Esophagus muscularis mucosa (tissue), 4 donors: ENCODE measurements at regions not wholly inside any gene's neighbourhood (a gene's known extent, or its start where the extent isn't known, plus 50 kb on each side); places are given as distances from the start of the nearest gene placed in this dataset.

Experiments used
- DNase-seq: peaks from one replicate; pipeline ENCODE4 v3.0.0-alpha.2; 2017; ENCODE audit errors: extremely low spot score
- H3K27ac ChIP-seq, 4 donors: fragments of 200-600 bp; sonication (generic); replicated peaks in 1 of 4; 1 replicate in 3 of 4; 2 replicates in 1 of 4; pipeline ENCODE4 v1.5.1; 2016 to 2019; ENCODE audit warnings: mild to moderate bottlenecking in 1 of 4
- H3K27me3 ChIP-seq, 4 donors: fragments of 200-600 bp; sonication (generic); one replicate each; pipeline versions ENCODE4 v1.5.1 to v1.6.0; 2016 to 2019
- H3K36me3 ChIP-seq, 4 donors: fragments of 200-600 bp; sonication (generic); one replicate each; pipeline ENCODE4 v1.5.1; 2016 to 2019
- H3K4me1 ChIP-seq, 4 donors: fragments of 200-600 bp; sonication (generic); one replicate each; pipeline ENCODE4 v1.5.1; 2016 to 2019
- H3K4me3 ChIP-seq, 4 donors: fragments of 200-600 bp; sonication (generic); 1 replicate in 2 of 4; 2 replicates in 2 of 4; pipeline ENCODE4 v1.5.1; 2016 to 2019; ENCODE audit warnings: mild to moderate bottlenecking in 4 of 4, moderate library complexity in 1 of 4
- H3K9me3 ChIP-seq, 4 donors: fragments of 200-600 bp; sonication (generic); 1 replicate in 3 of 4; 2 replicates in 1 of 4; pipeline ENCODE4 v1.5.1; 2016 to 2019
- EP300 ChIP-seq: sonication (generic); formaldehyde crosslinking; IDR thresholded peaks from one replicate; pipeline ENCODE4 v1.6.1; 2017; ENCODE audit warnings: antibody characterized with exemption
- POLR2A ChIP-seq: fragments of 450-650 bp; IDR thresholded peaks from one replicate; pipeline ENCODE4 v1.6.1; 2017; ENCODE audit warnings: antibody characterized with exemption, moderate library complexity, mild to moderate bottlenecking, low read depth
- POLR2AphosphoS5 ChIP-seq, 2 donors: sonication (generic); formaldehyde crosslinking; IDR thresholded peaks; one replicate each; pipeline ENCODE4 v1.6.1; 2017; ENCODE audit warnings: antibody characterized with exemption in 2 of 2
- WGBS: methylation state at CpG from one replicate; pipeline ENCODE4 v1.1.5; 2018; 5-methylcytosine and 5-hydroxymethylcytosine counted together
- intact Hi-C: fragments of 100-400 bp; cut with DNase I; formaldehyde crosslinking; loops from one replicate; pipeline ENCODE4 v1.15.1; 2023
- TF ChIP-seq, protein P1 (sequence below), 3 experiments: fragments of 200-600 bp in 2 of 3; fragments of 450-650 bp in 1 of 3; sonication (generic) in 2 of 3; IDR thresholded peaks; one replicate each; pipeline ENCODE4 v1.5.1; 2017 to 2019; ENCODE audit warnings: antibody characterized with exemption in 3 of 3, mild to moderate bottlenecking in 2 of 3, moderate library complexity in 1 of 3

DNA sequence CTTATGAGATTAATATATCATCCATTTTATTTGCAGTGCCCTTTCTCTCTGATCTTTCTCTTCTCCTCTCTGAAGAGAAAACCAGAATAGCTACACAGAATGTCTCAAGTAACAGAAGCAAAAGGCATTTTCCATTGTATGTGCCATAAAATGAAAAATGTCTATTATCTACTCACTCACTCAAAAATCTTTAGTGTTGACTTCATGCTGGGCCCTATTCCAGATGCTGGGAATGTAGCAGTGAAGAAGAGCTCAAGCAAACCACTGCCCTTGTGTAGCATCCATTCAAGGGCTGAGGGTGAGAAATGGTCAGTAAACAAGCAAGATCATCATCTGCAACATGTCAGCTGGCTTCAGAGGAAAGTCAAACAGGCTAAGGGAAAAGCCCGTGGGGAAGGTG is 427.7 kb downstream of the METTL4 start:
- intact Hi-C loops, result no loop called here
- H3K27me3 ChIP-seq, result no peaks in the 10 kb centered on the region
- peaks cover 0 to 4% (median 0%) of the 10 kb centered on the region in 4 donors for H3K9me3 ChIP-seq
- DNase-seq, result no peak
- H3K4me3 ChIP-seq, result no peak overlapping the region
- H3K4me1 ChIP-seq, result peaks cover 0 to 4% (median 0%) of the 10 kb centered on the region in 4 donors
- TF ChIP-seq EP300, result no peak
- no peak for TF ChIP-seq POLR2AphosphoS5 (IDR thresholded peaks at IDR 0.05)
- TF ChIP-seq POLR2A, result no peak
- TF ChIP-seq, protein P1, sequence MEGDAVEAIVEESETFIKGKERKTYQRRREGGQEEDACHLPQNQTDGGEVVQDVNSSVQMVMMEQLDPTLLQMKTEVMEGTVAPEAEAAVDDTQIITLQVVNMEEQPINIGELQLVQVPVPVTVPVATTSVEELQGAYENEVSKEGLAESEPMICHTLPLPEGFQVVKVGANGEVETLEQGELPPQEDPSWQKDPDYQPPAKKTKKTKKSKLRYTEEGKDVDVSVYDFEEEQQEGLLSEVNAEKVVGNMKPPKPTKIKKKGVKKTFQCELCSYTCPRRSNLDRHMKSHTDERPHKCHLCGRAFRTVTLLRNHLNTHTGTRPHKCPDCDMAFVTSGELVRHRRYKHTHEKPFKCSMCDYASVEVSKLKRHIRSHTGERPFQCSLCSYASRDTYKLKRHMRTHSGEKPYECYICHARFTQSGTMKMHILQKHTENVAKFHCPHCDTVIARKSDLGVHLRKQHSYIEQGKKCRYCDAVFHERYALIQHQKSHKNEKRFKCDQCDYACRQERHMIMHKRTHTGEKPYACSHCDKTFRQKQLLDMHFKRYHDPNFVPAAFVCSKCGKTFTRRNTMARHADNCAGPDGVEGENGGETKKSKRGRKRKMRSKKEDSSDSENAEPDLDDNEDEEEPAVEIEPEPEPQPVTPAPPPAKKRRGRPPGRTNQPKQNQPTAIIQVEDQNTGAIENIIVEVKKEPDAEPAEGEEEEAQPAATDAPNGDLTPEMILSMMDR (IDR thresholded peaks at IDR 0.05), result no peak
- H3K36me3 ChIP-seq, result no peaks in the 10 kb centered on the region
- WGBS, result 21% methylated on average over 1 of the region's 1 CpG
- no peak overlapping the region for H3K27ac ChIP-seq

DNA sequence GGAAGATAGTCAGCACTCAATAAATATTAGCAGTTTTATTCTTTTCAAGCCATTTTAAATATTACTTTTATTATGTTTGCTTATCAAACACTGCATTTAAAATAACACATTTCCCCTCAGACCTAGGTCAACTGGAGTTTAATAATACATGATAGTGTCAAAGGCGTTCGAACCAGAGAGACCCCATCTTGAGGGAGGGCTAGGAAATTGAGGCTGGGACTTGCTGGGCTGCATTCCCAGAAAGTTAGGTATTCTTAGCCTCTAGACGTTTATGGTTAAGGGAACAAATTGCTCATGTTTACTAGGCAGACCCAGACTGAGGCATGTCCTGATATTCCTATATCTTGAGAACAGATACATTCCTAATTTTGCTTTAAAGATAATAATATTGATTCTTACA is 426.5 kb downstream of the METTL4 start:
- no peak for DNase-seq
- Histone ChIP-seq H3K27ac (no peak overlapping the region), H3K9me3 (peaks cover 0 to 4% (median 0%) of the 10 kb centered on the region in 4 donors), H3K36me3 (no peaks in the 10 kb centered on the region), H3K4me3 (no peak overlapping the region), H3K4me1 (peaks cover 0 to 4% (median 0%) of the 10 kb centered on the region in 4 donors), H3K27me3 (no peaks in the 10 kb centered on the region)
- TF ChIP-seq EP300 (no peak), POLR2AphosphoS5 (IDR thresholded peaks at IDR 0.05) (no peak), POLR2A (no peak)
- TF ChIP-seq, protein P1 (IDR thresholded peaks at IDR 0.05), result no peak
- intact Hi-C loops, result no loop called here
- 84% methylated on average over 3 of the region's 3 CpGs for WGBS

DNA sequence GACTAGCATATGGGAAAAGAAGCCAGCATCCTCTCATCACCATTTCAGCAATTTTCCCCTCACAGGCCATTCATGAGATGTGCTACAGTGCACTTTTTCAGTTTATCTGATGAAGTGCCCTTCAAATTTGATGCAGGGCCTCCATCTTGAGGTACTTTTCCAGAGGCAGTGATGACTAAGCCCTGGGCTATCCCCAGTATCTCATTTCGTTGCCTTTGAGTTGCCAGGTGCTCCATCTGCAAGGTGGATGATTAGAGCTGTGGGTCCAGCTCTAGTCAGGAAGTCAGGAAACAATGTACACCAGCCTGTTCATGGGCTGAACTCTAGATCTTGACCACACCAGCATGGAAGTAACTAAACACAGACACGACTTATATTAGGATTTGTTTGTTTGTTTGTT is 425.2 kb downstream of the METTL4 start:
- Histone ChIP-seq H3K4me3 (no peak overlapping the region), H3K36me3 (no peaks in the 10 kb centered on the region), H3K4me1 (peaks cover 0 to 4% (median 0%) of the 10 kb centered on the region in 4 donors), H3K27me3 (no peaks in the 10 kb centered on the region), H3K9me3 (peaks cover 0 to 4% (median 0%) of the 10 kb centered on the region in 4 donors), H3K27ac (no peak overlapping the region)
- DNase-seq, result no peak
- intact Hi-C loops, result no loop called here
- 46% methylated on average over 2 of the region's 2 CpGs for WGBS
- TF ChIP-seq POLR2AphosphoS5 (IDR thresholded peaks at IDR 0.05) (no peak), POLR2A (no peak), EP300 (no peak)
- TF ChIP-seq, protein P1 (IDR thresholded peaks at IDR 0.05), result no peak

DNA sequence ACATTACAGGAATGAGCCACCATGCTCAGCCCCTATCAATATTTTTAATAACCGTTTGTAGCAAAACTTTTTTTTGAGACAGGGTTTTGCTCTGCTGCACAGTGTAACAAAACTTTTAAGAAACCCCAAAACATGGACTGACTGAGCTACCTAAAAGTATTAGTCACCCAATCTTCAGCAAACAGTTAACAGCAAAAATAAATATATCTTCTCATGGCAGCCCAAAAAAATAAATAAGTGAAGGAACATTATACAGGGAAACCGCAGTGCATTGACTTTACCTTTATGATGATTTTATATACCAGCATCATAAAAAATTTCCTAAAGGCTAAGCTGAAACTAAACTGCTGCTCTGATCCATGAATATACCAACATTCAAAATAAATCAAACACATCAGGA is 424.6 kb downstream of the METTL4 start:
- no peak for DNase-seq
- Histone ChIP-seq H3K27ac (no peak overlapping the region), H3K9me3 (peaks cover 0 to 4% (median 0%) of the 10 kb centered on the region in 4 donors), H3K36me3 (no peaks in the 10 kb centered on the region), H3K27me3 (no peaks in the 10 kb centered on the region), H3K4me1 (peaks cover 0 to 4% (median 0%) of the 10 kb centered on the region in 4 donors), H3K4me3 (no peak overlapping the region)
- intact Hi-C loops, result no loop called here
- TF ChIP-seq EP300, result no peak
- TF ChIP-seq, protein P1 (IDR thresholded peaks at IDR 0.05), result no peak
- no peak for TF ChIP-seq POLR2AphosphoS5 (IDR thresholded peaks at IDR 0.05)
- no peak for TF ChIP-seq POLR2A
- WGBS, result 68% methylated on average over 2 of the region's 2 CpGs

DNA sequence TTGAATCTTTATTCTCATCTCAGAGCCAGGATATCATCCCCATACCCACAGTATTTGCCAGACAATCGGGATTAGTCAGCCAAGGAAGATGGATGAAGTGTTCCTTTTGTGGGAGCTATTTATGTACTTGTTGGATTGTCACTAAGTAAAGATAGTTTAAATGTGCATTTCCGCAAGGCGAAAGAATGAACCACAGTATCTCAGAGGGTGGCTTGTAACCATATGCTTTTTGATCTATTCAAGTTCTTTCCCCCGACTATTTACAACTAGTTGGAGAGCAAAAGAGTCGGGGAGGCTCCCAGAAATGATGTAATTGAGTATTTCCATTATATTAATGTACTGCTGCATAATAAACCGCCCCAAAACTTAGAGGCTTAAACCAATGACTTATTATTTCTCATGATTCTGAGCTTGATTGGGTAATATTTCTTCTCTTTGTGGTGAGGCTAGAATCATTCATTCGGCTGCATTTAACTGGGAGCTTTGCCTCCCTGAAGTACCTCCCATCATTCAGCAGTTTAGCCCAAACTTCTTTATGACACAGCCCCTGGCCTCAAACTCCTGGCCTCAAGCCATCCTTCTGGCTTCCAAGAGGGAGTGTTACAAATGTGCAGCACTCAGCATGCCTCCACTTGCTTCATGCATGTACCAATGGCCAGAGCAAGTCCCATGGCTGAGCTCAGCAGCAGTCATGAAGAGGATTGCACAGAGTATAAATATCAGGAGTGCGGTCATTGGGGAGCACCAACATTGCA is 423.7 kb downstream of the METTL4 start:
- no peak overlapping the region for H3K4me3 ChIP-seq
- no peak overlapping the region for H3K27ac ChIP-seq
- TF ChIP-seq, protein P1 (IDR thresholded peaks at IDR 0.05), result no peak
- TF ChIP-seq POLR2AphosphoS5 (IDR thresholded peaks at IDR 0.05), result no peak
- TF ChIP-seq POLR2A, result no peak
- no peak for TF ChIP-seq EP300
- no peak for DNase-seq
- H3K9me3 ChIP-seq, result peaks cover 0 to 4% (median 0%) of the 10 kb centered on the region in 4 donors
- H3K4me1 ChIP-seq, result peaks cover 0 to 4% (median 0%) of the 10 kb centered on the region in 4 donors
- no peaks in the 10 kb centered on the region for H3K27me3 ChIP-seq
- 59% methylated on average over 8 of the region's 8 CpGs for WGBS
- no peaks in the 10 kb centered on the region for H3K36me3 ChIP-seq
- intact Hi-C loops, result no loop called here
